Cardiac septum (tissue), 1 donor: ENCODE measurements at regions not wholly inside any gene's neighbourhood (a gene's known extent, or its start where the extent isn't known, plus 50 kb on each side); places are given as distances from the start of the nearest gene placed in this dataset.

Experiments
- DNase-seq: peaks from one replicate; pipeline ENCODE4 v3.0.0-alpha.2; 2020; ENCODE audit warnings: low spot score
- intact Hi-C: fragments of 100-400 bp; cut with DNase I; formaldehyde crosslinking; loops from one replicate; pipeline ENCODE4 v1.14.0; 2022
- donor health status: DM: no; HTN: no; CAD: no.

DNA sequence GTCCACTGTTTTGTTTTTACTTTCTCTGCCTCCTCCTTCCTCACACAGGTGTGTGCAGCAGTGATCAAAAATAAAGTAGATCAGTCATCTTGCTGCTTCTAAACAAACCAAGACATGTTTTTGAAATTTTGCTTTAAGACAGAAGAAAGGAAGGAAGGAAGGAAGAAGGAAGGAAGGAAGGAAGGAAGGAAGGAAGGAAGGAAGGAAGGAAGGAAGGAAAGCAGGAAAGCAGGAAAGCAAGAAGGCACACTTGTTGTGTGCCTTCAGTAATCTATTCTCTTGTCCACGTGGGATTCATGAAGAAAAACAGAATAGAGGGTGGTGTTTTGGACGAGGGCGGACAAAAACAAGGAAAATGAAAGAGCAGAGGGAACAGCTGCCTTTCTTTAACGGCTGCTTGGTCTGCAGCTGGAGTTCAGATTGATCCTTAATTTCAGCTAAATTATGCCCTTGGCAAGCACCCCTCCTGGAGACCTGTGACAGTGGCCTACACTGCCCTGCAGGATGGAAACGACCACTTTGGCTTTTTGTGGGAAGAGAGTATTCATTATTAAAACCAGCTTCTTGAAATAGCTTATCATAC lies 188.5 kb upstream of the IRX3 start:
- intact Hi-C loops: no loop called here
- DNase-seq: no peak

DNA sequence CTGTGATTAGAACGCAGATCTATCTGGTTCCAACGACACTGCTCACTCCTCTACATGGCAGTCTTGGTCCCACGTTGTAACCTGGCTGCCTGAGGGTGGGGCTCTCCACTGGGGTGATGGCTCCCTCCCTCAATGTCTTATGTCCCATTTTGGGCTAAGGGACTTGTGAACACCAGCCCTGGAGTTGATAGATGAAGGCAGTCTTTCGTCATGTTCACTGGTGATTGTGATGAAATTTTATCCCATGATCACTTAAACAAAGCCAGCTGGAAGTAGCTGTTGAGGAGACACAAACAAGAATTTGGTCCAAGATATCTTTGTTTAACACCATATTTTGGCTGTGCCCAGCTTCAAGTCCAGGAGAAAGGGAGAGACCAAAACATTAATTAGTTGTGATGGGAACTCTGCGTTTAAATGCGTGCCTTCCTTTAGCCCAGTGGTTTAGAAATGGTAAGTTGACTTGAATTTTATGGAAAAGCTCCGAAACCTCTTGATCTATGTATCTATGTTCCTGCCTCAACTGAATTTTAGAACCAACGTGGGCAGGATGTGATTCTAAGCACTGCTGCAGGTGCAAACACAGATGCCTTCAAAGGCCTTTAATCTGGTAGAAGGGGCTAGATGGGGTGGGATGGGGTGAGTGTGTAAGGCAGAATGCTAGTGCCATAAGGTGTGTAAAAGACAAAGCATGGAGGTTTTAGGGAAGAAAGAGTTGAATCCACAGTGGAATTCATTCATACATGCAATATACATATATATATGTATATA lies 186.8 kb upstream of the IRX3 start:
- intact Hi-C loops: no loop called here
- DNase-seq: no peak

DNA sequence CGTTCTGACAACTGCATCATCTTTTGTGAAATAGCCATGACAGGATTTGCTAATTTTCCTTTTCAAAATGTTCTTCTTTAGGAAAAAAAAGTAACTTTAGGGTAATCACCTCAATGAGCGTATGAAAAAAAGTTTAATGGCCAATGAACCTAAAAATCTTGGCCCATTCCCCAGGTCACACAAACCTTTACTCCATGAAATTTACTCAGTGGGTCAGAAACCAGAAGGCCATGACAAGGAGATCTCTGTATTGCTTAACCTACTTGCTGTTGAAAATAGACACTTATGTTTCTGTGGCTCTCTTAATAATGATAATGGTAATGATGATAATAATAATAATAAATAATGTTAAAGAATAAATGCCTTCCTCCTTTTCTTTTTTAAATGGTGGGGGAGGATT lies 180.8 kb upstream of the IRX3 start:
- intact Hi-C loops: no loop called here
- DNase-seq: no peak

DNA sequence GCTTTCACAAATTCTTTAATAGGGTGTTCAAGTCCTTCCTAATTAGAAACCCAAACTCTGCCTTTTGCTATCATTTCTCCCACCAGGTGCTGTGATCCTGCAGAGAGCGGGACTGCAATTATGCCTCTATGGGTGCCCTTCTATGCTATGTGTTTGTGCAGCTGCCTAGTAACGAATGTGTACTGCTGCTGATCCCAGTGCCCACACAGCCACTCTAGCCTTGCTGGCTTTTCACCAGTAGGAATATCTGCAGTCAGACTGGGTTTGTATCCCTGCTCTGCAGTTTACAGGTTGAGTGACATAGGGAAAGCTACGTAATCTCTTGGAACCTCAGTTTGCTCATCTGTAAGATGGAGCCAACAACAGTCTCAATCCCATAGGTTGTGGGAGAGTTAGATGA lies 179.6 kb upstream of the IRX3 start:
- intact Hi-C loops: no loop called here
- no peak for DNase-seq

DNA sequence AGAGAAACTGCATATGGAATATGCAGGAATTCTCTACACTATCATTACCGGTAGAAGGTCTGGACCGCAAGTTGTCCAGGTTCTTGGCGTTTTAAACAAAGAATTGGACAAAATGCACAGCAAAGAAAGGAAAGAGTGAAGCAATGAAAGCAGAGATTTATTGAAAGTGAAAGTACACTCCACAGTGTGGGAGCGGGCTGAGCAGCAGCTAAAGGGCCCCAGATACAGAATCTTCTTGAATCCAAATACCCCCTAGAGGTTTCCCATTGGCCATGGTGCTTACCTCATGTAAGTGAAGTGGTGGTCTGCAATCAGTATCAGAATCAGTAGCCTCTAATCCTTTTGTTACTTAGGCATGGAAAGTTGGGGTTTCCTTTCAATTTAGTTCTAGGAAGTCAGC lies 178.5 kb upstream of the IRX3 start:
- no peak for DNase-seq
- intact Hi-C loops: no loop called here

DNA sequence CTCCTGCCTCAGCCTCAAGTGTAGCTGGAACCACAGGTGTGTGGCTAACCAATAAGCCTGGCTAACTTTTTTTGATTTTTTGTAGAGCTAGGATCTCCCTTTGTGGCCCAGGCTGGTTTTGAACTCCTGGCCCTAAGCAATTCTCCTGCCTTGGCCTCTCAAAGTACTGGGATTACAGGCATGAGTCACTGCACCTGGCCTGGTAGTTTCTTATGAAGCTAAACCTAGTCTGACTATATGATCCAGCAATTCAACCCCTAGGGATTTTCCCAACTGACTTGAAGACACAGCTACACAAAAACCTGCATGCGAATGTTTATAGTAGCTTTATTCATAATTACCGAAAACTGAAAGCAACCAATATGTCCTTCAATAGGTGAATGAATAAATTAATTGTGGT lies 176.2 kb upstream of the IRX3 start:
- no peak for DNase-seq
- intact Hi-C loops: no loop called here

DNA sequence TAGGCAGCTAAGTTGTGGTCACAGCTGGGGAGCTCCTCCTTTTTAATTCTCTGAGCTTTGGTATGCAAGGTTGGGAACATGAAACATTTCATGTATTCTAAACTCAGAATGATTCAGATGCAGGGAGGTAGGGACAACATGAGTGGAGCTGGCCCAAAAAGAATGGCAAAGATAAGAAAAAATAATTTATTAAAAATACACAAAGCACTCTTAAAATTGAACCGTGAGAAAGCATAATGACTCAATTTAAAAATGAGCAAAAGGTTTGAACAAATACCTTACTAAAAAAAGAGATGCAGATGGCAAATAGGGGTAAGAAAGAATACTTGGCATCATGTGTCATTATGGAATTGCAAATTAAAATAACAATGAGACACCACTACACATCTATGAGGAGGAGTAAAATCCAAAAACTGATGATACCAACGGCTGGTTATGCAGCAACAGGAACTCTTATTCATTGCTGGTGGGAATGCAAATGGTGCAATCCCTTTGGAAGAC lies 175.6 kb upstream of the IRX3 start:
- intact Hi-C loops: no loop called here
- DNase-seq: no peak

DNA sequence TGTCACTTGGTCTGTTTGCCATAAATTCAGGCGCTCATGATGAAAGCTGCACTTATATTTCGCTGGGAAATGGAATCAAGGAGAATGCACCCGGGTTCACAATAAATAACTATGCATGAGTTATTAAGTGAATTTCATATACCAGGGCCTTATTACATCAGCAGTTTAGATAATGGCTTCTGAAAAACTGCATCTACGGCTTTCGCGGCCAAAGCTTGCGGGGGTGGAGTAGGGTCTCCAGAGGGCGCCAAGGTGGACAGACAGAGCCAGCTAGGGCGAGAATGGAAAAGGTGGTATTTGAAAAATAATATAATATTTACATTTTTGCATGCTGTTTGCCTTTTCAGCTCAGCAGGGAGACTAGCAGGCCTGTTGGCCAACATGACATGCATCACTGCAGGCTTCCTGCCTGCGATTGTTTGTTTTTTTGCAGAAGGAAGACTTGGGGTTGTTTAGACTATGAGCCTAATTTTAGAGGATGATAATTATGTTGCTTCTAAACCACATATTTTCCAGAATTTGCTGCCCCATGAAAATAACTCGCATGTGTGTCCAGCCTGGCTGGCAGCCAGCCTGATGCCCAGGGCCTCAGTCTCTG lies 173.8 kb upstream of the IRX3 start:
- DNase-seq: no peak

DNA sequence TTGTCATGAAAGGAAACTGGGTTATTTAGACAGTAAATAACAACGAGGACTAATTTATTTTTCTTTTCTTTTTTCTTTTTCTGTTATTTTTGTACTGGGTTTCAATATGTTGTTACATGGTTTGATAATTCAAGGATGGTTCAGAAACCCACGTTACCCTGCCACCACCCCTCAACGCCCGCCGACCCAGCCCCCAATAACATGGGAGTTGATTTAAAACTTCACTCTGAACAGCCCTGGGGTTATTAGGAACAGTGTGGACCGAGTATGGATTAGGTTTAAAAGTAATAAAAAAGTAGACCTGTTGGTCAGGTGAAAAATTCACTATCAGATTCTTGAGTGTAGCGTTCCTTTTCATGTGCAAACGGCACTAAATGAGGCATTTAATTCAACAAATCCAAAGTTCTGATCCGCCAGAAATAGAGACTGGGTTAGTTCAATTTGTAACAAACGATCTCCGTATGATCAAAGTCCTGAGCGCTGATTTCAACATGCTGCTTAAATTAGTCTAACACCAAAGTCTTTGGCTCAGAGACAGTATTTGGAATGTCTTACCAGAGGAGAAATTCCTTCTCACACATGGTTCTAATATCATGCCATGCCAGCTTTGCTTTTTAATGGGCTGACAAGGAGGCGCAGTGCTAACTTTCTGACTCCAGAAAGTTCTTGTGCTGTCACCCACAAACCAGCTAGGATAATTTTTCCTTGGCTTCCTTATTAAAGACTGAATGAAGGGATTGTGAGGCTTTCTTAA lies 173.1 kb upstream of the IRX3 start:
- no peak for DNase-seq
- intact Hi-C loops: no loop called here

More for the DNA sequence above, 173.8 kb upstream of the IRX3 start:
- intact Hi-C loops: no loop called here

DNA sequence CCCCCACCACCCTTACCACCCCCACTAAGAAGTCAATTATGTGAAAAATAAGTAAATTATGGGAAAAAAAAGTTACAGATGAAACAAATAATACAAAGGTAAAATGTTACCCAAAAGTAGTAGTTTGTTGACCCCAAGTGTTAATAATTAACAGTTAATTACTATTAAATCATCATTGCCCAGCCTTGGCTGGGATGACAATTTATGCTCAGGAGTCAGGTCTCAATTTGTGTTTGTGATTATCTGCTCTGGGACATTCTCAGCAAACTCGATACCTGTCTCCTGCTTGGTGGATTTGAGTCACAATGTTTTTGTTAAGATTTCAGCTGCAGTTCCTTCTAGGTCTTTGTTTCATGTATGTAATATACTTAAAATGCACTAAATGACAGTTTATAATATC lies 172.3 kb upstream of the IRX3 start:
- intact Hi-C loops: no loop called here
- no peak for DNase-seq

DNA sequence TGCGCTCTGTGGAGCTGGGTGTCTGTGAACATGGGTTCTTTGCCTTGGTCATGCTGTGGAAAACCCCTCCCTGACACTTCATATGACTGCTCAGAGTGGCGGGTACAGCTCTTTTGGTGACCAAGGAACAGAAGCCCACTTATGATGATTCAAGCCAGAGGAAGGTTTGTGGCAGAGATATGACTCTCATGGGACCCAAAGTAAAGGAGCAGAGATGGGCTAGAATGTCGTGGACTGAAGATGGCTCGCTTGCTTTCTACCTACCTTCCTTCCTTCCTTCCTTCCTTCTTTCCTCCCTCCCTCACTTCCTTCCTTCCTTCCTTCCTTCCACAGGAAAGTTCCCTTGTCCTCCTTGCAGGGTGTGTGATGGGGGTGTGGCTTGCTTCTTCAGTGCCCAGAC lies 169.7 kb upstream of the IRX3 start:
- no peak for DNase-seq
- intact Hi-C loops: no loop called here

DNA sequence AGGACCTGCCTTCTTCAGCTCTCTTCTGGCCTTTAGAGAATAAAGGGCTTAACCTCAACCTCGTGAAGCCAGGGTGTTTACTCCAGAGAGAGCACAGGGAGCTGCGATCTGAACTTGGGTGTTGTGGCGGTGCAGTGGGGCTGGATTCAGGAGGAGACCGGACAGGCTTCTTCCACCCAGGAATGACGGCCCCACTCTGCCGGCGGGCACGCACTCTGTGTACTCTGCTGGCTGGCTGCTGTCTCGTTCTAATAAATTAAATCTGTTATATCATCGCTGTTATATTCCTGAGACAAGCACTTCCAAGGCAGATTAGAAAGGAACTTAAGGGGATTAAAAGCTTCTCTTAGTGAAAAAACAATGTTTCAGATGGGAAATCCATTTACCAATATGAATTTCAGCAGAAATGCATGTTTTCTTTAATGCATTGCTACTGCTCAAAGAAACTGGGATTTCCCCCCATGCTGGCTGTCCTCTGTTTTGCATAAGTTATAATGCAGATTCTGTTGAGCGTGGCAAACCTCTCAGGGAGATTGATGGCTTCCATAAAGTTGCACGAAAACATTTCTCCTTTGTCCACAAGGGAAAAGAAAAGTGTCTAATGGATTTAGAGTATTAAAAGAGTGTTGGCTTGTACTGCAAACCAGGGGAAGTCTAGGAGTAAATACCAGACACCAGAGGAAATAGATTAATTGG lies 168.6 kb upstream of the IRX3 start:
- intact Hi-C loops: no loop called here

DNA sequence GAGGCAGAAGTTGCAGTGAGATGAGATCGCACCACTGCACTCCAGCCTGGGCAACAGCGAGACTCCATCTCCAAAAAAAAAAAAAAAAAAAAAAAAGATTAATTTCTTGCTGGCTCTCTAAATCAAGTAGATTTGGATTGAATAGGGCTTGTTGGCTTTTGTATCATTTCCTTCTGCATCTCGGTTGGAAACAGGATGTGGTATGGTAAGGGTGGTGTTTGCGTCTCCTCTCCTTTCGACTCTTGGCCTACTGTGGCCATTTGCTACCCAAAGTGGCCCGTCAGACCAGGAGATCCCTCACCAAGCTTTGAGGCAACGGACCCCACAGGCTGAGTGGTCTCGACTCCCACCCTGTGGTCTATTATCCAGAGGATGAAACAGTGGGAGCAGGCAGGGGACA lies 168.0 kb upstream of the IRX3 start:
- intact Hi-C loops: no loop called here
- no peak for DNase-seq

More for the DNA sequence above, 168.6 kb upstream of the IRX3 start:
- DNase-seq: no peak

DNA sequence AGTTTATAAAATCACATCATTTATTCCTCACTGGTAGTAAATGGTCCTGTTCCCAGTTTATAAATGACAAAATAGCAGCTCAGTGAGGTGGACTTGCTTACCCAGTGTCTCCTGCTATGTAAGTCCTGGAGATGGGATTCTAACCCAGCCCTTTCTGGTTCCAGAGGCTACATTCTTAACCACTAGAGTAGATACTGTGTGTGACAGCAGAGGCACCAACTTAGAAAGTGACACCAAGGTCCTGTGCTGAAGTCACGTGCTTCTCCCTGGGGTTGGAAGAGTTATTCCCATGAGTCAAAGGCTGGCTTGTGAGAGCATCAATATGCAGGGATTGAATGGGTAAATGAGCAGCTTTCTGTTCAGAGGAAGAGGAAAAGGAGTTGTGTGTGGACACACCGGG lies 167.3 kb upstream of the IRX3 start:
- DNase-seq: no peak
- intact Hi-C loops: no loop called here

DNA sequence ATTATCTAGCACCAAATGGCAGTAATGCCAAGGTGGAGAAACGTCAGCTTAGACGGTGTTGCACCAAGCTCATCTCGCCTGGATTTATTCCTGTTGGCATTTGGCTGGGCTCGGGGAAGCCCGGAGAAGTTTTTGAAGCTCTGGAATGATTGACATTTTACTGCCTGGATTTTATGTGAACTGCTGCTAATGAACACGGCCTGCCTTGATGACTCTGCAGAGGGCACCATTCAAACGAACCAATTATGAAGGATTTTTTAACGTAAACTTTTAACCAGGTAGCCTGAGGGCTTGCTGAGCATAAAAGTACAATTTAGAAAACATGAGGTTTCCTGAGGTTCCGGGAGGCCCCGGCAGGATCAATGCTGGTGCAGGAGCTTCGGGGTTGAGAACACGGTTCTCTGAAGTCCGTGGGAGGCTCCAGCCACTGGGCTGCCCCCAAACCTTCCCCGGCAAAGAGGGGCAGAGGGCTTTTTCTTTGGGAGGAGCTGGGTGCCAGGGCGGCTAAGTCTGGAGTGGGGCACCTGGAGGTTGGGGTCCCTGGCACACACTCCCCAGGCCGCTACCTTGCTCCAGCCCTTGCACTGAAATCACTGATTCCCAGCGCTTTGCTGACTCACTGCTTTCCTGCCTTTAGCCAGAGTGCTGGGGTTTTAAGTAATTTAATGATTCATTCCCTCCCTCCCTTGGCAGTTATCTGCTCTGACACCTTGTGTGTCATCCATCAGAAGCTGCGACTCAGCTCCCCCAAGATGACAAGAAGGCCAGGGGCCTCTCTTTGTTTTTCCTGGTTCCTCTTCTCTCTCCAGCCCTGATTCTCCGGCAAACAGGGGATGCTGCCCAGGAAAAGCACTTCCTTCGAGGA lies 161.2 kb upstream of the IRX3 start:
- DNase-seq: no peak
- intact Hi-C loops: no loop called here

DNA sequence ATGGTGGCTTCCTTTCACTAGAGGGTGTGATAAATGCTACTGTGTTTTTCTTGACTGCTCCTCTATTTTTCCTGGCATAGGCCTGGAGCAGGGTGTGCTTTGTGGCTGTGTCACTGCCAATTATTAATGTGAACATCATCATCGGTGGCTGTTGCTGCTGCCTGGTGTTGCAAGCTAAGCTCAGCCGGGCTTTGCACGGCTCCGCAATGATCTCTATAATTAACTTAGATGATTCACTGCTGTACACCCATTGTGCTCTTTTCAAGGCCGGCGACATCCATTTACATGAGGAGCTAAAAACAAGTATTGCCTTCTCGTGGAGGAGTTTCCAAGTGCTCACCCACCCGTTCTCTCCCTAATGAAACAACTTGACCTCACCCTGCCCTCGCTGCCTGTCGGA lies 160.1 kb upstream of the IRX3 start:
- no peak for DNase-seq
- intact Hi-C loops: no loop called here

DNA sequence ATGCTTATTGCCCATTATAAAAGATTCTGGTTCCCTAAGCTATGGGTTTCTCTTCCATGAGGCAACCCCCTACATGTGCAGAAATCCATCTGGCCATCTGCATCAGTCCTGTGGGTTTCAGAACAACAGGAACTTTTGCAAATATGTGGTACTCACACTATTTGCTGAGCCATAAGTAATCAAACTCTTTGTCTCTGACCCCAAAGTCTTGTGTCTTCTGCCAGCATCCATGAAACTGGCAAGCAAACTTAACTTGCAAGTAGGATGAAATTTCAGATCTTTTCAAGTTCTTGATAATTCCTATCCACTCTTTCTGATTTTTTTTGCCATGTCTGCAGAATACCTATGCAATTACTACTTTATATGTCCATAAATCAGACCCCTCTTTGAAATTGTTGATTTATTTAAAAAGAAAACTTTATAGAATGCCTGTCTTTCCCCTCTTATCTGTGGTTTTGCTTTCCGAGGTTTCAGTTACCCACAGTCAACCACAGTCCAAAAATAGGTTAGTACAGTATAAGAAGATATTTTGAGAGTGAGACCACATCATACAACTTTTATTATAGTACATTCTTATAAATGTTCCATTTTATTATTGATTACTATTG lies 158.4 kb upstream of the IRX3 start:
- DNase-seq: no peak
- intact Hi-C loops: no loop called here

DNA sequence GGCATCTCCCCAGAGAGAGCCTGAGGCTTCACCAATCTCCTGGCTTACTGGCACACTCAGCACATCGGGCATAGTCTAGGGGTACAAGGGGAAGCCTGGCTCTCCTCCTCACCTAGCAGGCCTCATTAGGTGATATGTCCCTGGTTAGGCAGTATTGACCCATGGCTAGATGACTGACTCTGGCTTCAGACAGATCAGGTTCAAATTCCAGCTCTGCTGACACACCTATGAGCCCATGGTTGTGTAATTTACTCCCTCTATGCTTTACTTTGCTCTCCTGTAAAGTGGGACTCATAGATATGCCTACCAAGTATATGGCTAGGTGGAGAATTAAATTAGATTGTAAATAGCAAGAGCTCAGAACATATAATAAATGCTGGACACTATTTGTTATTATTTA lies 157.3 kb upstream of the IRX3 start:
- intact Hi-C loops: no loop called here

DNA sequence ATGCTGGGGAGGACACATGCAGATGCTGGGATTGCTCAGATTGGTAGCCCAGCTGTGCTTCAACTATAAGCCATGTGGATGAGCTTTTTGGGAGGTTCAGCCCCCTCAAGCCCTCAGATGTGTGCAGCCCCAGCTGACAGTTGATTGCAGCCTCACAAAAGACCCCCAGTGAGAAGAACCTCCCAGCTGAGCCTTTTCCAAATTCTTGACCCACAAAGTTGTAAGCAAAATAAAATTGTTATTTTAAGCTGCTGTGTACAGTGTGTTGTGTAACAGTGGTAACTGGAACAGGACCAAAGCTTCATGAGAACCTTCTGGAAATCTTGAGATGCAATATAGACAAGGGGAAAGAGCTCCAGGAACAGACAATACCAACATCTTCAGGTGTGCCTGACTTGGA lies 156.8 kb upstream of the IRX3 start:
- no peak for DNase-seq
- intact Hi-C loops: no loop called here

More for the DNA sequence above, 157.3 kb upstream of the IRX3 start:
- DNase-seq: no peak
